ENCODE measurements at regions not wholly inside any gene's neighbourhood (a gene's known extent, or its start where the extent isn't known, plus 50 kb on each side); places are given as distances from the start of the nearest gene placed in this dataset.

DNA sequence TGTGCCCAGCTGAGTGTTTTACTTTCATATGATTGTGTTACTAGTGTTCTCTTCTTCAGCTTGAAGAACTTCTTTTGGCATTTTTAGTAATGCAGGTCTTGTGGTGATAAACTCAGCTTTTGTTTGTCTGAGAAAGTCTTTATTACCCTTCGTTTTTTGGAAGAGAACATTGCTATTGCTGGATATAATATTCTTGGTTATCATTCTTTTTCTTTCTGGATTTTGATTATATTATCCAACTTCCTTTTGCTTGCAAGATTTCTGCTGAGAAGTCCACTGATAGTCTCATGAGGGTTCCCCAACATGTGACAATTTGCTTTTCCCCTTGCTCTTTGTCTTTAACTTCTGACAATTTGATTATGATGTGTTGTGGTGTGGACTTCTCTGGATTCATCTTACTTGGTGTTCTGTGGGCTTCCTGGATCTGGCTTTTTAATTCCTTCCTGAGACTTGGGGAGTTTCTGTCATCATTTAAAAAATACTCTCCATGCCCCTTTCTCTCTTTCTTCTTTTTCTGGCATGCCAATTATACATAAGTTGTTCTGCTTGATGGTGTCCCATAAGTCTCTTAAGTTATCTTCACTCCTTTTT lies 416.8 kb downstream of the CCDC91 start:
- TF ChIP-seq POLR2A (IDR thresholded peaks at IDR 0.05) (no peak), CTCF (IDR thresholded peaks at IDR 0.05) (no peak)

GRCh38 chr12:28610401-28611114 lies 420.3 kb downstream of the CCDC91 start:
- no peaks in the 10 kb centered on the region for H3K9me3 ChIP-seq
- TF ChIP-seq CTCF (IDR thresholded peaks at IDR 0.05) (no peak), POLR2A (IDR thresholded peaks at IDR 0.05) (no peak)
- no peak overlapping the region for H3K4me3 ChIP-seq (replicated peaks in 1 of 3)
- 68% methylated on average over 3 of the region's 3 CpGs for WGBS, 2 donors
- H3K36me3 ChIP-seq: no peaks in the 10 kb centered on the region
- no peaks in the 10 kb centered on the region for H3K27me3 ChIP-seq
- intact Hi-C loops (cut with DNase I): no loop called here
- no peak overlapping the region for H3K27ac ChIP-seq
- no peaks in the 10 kb centered on the region for H3K4me1 ChIP-seq
- no peak for DNase-seq

More for the DNA sequence above, 416.8 kb downstream of the CCDC91 start:
- Histone ChIP-seq H3K9me3 (no peaks in the 10 kb centered on the region), H3K4me3 (replicated peaks in 1 of 3) (no peak overlapping the region), H3K36me3 (no peaks in the 10 kb centered on the region), H3K27ac (no peak overlapping the region), H3K4me1 (no peaks in the 10 kb centered on the region), H3K27me3 (no peaks in the 10 kb centered on the region)
- intact Hi-C loops (cut with DNase I): no loop called here
- no peak for DNase-seq
- WGBS, 2 donors: 87 to 89% methylated on average over 1 of the region's 1 CpG

DNA sequence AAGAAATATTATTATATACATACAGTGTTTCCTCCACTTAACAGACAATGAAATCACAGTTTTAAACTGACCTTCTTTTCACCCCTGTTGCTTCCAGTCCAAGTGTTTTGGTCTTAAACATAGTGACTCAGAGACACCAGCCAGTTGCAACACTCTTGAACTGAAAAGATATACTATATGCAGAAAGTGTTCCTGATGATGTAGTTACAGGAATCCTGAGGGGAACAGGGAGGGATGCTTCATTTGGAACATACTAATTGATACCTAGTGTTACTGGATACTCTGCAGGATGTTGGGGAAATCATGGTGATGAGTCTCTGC lies 420.8 kb downstream of the CCDC91 start:
- intact Hi-C loops (cut with DNase I): no loop called here
- Histone ChIP-seq H3K4me3 (replicated peaks in 1 of 3) (no peak overlapping the region), H3K9me3 (no peaks in the 10 kb centered on the region), H3K27ac (no peak overlapping the region), H3K4me1 (no peaks in the 10 kb centered on the region), H3K36me3 (no peaks in the 10 kb centered on the region), H3K27me3 (no peaks in the 10 kb centered on the region)
- TF ChIP-seq POLR2A (IDR thresholded peaks at IDR 0.05): no peak
- TF ChIP-seq CTCF (IDR thresholded peaks at IDR 0.05): no peak
- no peak for DNase-seq

DNA sequence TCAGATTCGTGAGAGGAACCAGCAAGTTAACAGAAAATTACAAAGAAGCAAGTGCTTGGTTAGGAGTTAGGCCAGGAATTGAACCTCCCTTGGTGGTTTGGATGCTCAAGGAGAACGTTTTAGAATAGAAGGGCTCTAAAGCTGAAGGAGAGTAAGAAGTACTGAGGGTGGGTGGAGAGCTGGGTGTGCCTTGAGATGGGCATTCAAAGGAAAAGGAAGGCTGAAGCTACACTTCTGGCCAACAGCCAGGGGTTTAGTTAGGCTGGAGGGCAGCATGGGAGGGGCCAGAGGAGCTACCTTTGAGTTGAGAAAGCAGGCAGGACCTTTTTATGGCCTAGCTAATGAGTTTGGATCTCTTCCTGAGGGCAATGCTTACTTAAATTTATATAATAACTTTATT lies 421.2 kb downstream of the CCDC91 start:
- Histone ChIP-seq H3K9me3 (no peaks in the 10 kb centered on the region), H3K27me3 (no peaks in the 10 kb centered on the region), H3K4me1 (no peaks in the 10 kb centered on the region), H3K36me3 (no peaks in the 10 kb centered on the region), H3K4me3 (replicated peaks in 1 of 3) (no peak overlapping the region), H3K27ac (no peak overlapping the region)
- DNase-seq: no peak
- WGBS, 2 donors: 39 to 54% methylated on average over 2 of the region's 2 CpGs
- intact Hi-C loops (cut with DNase I): no loop called here
- no peak for TF ChIP-seq CTCF (IDR thresholded peaks at IDR 0.05)
- TF ChIP-seq POLR2A (IDR thresholded peaks at IDR 0.05): no peak

DNA sequence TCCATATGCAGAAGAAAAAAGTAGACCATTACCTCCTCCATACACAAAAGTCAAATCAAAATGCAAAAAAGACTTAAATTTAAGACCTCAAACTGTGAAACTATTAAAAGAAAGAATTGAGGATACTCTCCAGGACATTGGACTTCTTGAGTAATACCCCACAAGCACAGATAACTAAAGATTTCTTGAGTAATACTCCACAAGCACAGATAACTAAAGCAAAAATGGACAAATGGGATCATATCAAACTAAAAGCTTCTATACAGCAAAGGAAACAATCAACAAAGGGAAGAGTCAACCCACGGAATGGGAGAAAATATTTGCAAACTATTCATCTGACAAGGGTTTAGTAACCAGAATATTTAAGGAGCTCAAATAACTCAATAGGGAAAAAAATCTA lies 427.9 kb downstream of the CCDC91 start:
- 84 to 89% methylated on average over 1 of the region's 1 CpG for WGBS, 2 donors
- DNase-seq: no peak
- H3K27me3 ChIP-seq: no peaks in the 10 kb centered on the region
- H3K4me1 ChIP-seq: no peaks in the 10 kb centered on the region
- no peaks in the 10 kb centered on the region for H3K9me3 ChIP-seq
- no peak overlapping the region for H3K27ac ChIP-seq
- intact Hi-C loops (cut with DNase I): no loop called here
- H3K36me3 ChIP-seq: no peaks in the 10 kb centered on the region
- no peak overlapping the region for H3K4me3 ChIP-seq (replicated peaks in 1 of 3)
- TF ChIP-seq CTCF (IDR thresholded peaks at IDR 0.05) (no peak), POLR2A (IDR thresholded peaks at IDR 0.05) (no peak)
